ENCODE measurements at regions not wholly inside any gene's neighbourhood (a gene's known extent, or its start where the extent isn't known, plus 50 kb on each side); places are given as distances from the start of the nearest gene placed in this dataset.
A peak's percentile ranks its signal among the peaks of the same experiment; 100 is the strongest.
"Not testable (repeated sequence)": the region's sequence is repeated elsewhere in the genome, so short reads cannot be mapped to it uniquely, and the experiment has no call there.

GRCh38 chr10:5268743-5269142 lies 72.1 kb downstream of the AKR1C4 start:
- no peak for DNase-seq

- DNase-seq: no peak
These were observed 73.2 kb downstream of the AKR1C4 start for GRCh38 chr10:5269791-5270190.

- DNase-seq: no peak
These were observed 74.9 kb downstream of the AKR1C4 start for GRCh38 chr10:5271526-5271925.

GRCh38 chr10:5272065-5272803 lies 75.6 kb downstream of the AKR1C4 start:
- peak in 1 of 2 donors; percentile 37 for DNase-seq

GRCh38 chr10:5274795-5275194 lies 78.2 kb downstream of the AKR1C4 start:
- DNase-seq: peak; percentile 79 to 86

- no peak for DNase-seq
These were observed 83.4 kb upstream of the UCN3 start for GRCh38 chr10:5281356-5281755.

- DNase-seq: no peak
These were observed 82.6 kb upstream of the UCN3 start for GRCh38 chr10:5282137-5282536.

- peak; percentile 72 to 77 for DNase-seq
These were observed 81.2 kb upstream of the UCN3 start for GRCh38 chr10:5283305-5284158.

GRCh38 chr10:5284311-5285057 lies 80.3 kb upstream of the UCN3 start:
- peak; percentile 95 to 96 for DNase-seq

- DNase-seq: no peak
These were observed 79.6 kb upstream of the UCN3 start for GRCh38 chr10:5285186-5285585.

- no peak for DNase-seq
These were observed 76.4 kb upstream of the UCN3 start for GRCh38 chr10:5288359-5288758.

GRCh38 chr10:5289228-5289627 lies 75.5 kb upstream of the UCN3 start:
- DNase-seq: not testable (repeated sequence)

GRCh38 chr10:5291501-5292195 lies 73.1 kb upstream of the UCN3 start:
- DNase-seq: peak; percentile 91 to 96

GRCh38 chr10:5292196-5292735 lies 72.5 kb upstream of the UCN3 start:
- peak in 1 of 2 donors; percentile 6 for DNase-seq

- DNase-seq: not testable (repeated sequence)
These were observed 71.8 kb upstream of the UCN3 start for GRCh38 chr10:5292970-5293369.

GRCh38 chr10:5293691-5294550 lies 70.8 kb upstream of the UCN3 start:
- peak; percentile 68 to 69 for DNase-seq

- DNase-seq: peak; percentile 86 to 95
These were observed 67.3 kb upstream of the UCN3 start for GRCh38 chr10:5297466-5297865.

- no peak for DNase-seq
These were observed 66.8 kb upstream of the UCN3 start for GRCh38 chr10:5297996-5298395.

GRCh38 chr10:5299950-5300349 lies 64.8 kb upstream of the UCN3 start:
- no peak for DNase-seq

GRCh38 chr10:5303504-5303903 lies 61.3 kb upstream of the UCN3 start:
- no peak for DNase-seq

- peak; percentile 12 to 34 for DNase-seq
These were observed 59.4 kb upstream of the UCN3 start for GRCh38 chr10:5305374-5305773.
